Kidney epithelial cell (primary cell): ENCODE measurements at regions not wholly inside any gene's neighbourhood (a gene's known extent, or its start where the extent isn't known, plus 50 kb on each side); places are given as distances from the start of the nearest gene placed in this dataset.

ENCODE experiments used
- DNase-seq: peaks from one replicate; pipeline ENCODE4 v3.0.0-alpha.2; 2010; ENCODE audit warnings: low read depth
- H3K27me3 ChIP-seq: 2 replicates; pipeline ENCODE4 v1.6.0; 2011; ENCODE audit warnings: low read length; ENCODE audit not compliant: control insufficient read depth, insufficient read depth
- H3K36me3 ChIP-seq: 2 replicates; pipeline ENCODE4 v1.5.1; 2011; ENCODE audit warnings: low read length; ENCODE audit not compliant: control insufficient read depth, insufficient read depth
- H3K4me3 ChIP-seq: 2 replicates; pipeline ENCODE4 v1.5.1; 2011; ENCODE audit warnings: low read depth, mild to moderate bottlenecking, control low read depth, low read length
- CTCF ChIP-seq: IDR thresholded peaks from 2 replicates; pipeline ENCODE4 v1.5.1; 2011; ENCODE audit warnings: mild to moderate bottlenecking, moderate library complexity, low read length, control low read depth, inconsistent platforms; ENCODE audit not compliant: insufficient read depth, poor library complexity, severe bottlenecking

DNA sequence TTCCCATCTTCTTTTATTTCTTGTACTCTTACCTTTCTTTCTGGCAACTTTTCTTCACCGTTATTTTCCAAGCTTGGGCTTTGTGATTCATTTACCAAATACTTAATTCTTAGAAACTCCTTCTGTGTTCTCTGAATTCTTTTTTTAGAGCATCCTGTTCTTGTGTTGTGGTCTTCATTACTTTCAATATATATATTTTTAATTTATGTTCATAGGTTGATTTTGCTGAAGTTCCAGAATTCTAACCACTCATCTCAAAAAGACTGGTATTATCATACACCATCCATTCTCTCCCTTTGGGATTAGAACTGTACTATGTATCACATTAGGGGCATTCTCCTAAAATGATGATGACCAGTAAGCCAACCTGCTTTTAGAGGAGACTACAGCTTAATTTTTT lies 362.3 kb upstream of the CBLB start:
- Histone ChIP-seq H3K36me3 (no peaks in the 10 kb centered on the region), H3K27me3 (no peaks in the 10 kb centered on the region), H3K4me3 (no peak overlapping the region)
- no peak for TF ChIP-seq CTCF
- no peak for DNase-seq

GRCh38 chr3:106232956-106233355 lies 364.1 kb upstream of the CBLB start:
- no peak overlapping the region for H3K4me3 ChIP-seq
- no peaks in the 10 kb centered on the region for H3K36me3 ChIP-seq
- no peak for TF ChIP-seq CTCF
- no peak for DNase-seq
- H3K27me3 ChIP-seq = no peaks in the 10 kb centered on the region

GRCh38 chr3:106239195-106239697 lies 370.4 kb upstream of the CBLB start:
- H3K4me3 ChIP-seq = no peak overlapping the region
- no peak for TF ChIP-seq CTCF
- no peaks in the 10 kb centered on the region for H3K36me3 ChIP-seq
- DNase-seq = no peak
- no peaks in the 10 kb centered on the region for H3K27me3 ChIP-seq

GRCh38 chr3:106241593-106241992 lies 372.8 kb upstream of the CBLB start:
- no peaks in the 10 kb centered on the region for H3K36me3 ChIP-seq
- no peak for DNase-seq
- TF ChIP-seq CTCF = no peak
- no peaks in the 10 kb centered on the region for H3K27me3 ChIP-seq
- H3K4me3 ChIP-seq = no peak overlapping the region

- no peak overlapping the region for H3K4me3 ChIP-seq
- DNase-seq = no peak
These were observed 374.0 kb upstream of the CBLB start for GRCh38 chr3:106242781-106243180.

More at GRCh38 chr3:106242781-106243180, 374.0 kb upstream of the CBLB start:
- no peaks in the 10 kb centered on the region for H3K27me3 ChIP-seq
- no peaks in the 10 kb centered on the region for H3K36me3 ChIP-seq
- no peak for TF ChIP-seq CTCF
